ENCODE measurements at regions not wholly inside any gene's neighbourhood (a gene's known extent, or its start where the extent isn't known, plus 50 kb on each side); places are given as distances from the start of the nearest gene placed in this dataset.

DNA sequence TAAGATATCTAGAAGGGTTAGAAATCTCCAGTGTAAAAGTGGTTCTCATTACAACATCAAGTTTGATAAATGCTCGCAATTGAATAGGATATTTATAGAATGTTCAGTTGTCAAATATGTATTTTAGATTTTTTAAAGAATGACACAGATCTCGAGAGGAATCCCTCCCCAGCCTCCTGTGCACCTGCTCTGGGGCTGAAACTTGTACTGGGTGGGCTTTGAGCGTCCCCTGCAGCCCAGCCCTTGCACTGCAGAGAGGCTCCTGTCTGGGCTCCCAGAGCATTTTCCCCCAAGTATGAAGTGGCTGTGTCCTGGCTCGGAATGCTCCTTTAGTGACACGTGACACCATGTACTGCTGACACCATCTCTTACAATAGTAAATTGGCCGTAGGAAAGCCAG lies 499.6 kb downstream of the TMEM121 start:
- TF ChIP-seq, protein P1, sequence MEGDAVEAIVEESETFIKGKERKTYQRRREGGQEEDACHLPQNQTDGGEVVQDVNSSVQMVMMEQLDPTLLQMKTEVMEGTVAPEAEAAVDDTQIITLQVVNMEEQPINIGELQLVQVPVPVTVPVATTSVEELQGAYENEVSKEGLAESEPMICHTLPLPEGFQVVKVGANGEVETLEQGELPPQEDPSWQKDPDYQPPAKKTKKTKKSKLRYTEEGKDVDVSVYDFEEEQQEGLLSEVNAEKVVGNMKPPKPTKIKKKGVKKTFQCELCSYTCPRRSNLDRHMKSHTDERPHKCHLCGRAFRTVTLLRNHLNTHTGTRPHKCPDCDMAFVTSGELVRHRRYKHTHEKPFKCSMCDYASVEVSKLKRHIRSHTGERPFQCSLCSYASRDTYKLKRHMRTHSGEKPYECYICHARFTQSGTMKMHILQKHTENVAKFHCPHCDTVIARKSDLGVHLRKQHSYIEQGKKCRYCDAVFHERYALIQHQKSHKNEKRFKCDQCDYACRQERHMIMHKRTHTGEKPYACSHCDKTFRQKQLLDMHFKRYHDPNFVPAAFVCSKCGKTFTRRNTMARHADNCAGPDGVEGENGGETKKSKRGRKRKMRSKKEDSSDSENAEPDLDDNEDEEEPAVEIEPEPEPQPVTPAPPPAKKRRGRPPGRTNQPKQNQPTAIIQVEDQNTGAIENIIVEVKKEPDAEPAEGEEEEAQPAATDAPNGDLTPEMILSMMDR (IDR thresholded peaks at IDR 0.05; ENCODE audit: extremely low read depth in 1 of 2, insufficient read depth in 1 of 2, low read depth in 1 of 2, low read length in 2 of 2) = no peak
- TF ChIP-seq POLR2A (IDR thresholded peaks at IDR 0.05; ENCODE audit: low read depth, low read length) = no peak
- TF ChIP-seq EZH2 (IDR thresholded peaks at IDR 0.05; ENCODE audit: borderline replicate concordance, low read depth, low read length, severe bottlenecking) = no peak
- TF ChIP-seq, protein P2, sequence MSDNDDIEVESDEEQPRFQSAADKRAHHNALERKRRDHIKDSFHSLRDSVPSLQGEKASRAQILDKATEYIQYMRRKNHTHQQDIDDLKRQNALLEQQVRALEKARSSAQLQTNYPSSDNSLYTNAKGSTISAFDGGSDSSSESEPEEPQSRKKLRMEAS (IDR thresholded peaks at IDR 0.05; ENCODE audit: insufficient read depth, insufficient read length) = no peak
- TF ChIP-seq POLR2AphosphoS5 (IDR thresholded peaks at IDR 0.05; ENCODE audit: insufficient read depth, low read depth, low read length) = no peak
- TF ChIP-seq JUN (IDR thresholded peaks at IDR 0.05; ENCODE audit: borderline replicate concordance, insufficient read depth, insufficient read length, low read depth) = no peak
- TF ChIP-seq FOS (IDR thresholded peaks at IDR 0.05; ENCODE audit: borderline replicate concordance, insufficient read depth, low read length) = no peak

Measured in endothelial cell of umbilical vein (primary cell).